T-helper 17 cell (primary cell): ENCODE measurements at regions not wholly inside any gene's neighbourhood (a gene's known extent, or its start where the extent isn't known, plus 50 kb on each side); places are given as distances from the start of the nearest gene placed in this dataset.

Experiments
- ATAC-seq: fragments of 150-1000 bp; cut with Tn5 transposase; 2 replicates; pipeline ENCODE4 v1.10.0; 2021; ENCODE audit warnings: mild to moderate bottlenecking, moderate library complexity
- DNase-seq, 3 donors: peaks; one replicate each; pipeline versions ENCODE4 v3.0.0 to v3.0.0-alpha.2; 2020 to 2021
- H3K9me3 ChIP-seq: one replicate; pipeline ENCODE4 v1.7.0; 2013; ENCODE audit warnings: low read length, mild to moderate bottlenecking; ENCODE audit not compliant: control insufficient read depth, poor library complexity, severe bottlenecking
- H3K27ac Mint-ChIP-seq: one replicate; pipeline ENCODE4 v1.8.0; 2022; ENCODE audit warnings: mild to moderate bottlenecking, moderate library complexity, mixed read lengths
- H3K27me3 Mint-ChIP-seq: one replicate; pipeline ENCODE4 v1.8.0; 2022; ENCODE audit warnings: mixed read lengths
- H3K36me3 Mint-ChIP-seq: one replicate; pipeline ENCODE4 v1.8.0; 2022; ENCODE audit warnings: low read depth, mixed read lengths
- H3K4me1 Mint-ChIP-seq: one replicate; pipeline ENCODE4 v1.8.0; 2022; ENCODE audit warnings: mild to moderate bottlenecking, mixed read lengths
- H3K4me3 Mint-ChIP-seq: one replicate; pipeline ENCODE4 v1.8.0; 2022; ENCODE audit warnings: mild to moderate bottlenecking, moderate library complexity, mixed read lengths

- H3K27ac Mint-ChIP-seq: peak overlapping the region; percentile 68
Measured at GRCh38 chr14:106493962-106494823, 967.8 kb downstream of the TMEM121 start.

GRCh38 chr14:106500571-106500970 is 974.2 kb downstream of the TMEM121 start:
- no peaks in the 10 kb centered on the region for H3K9me3 ChIP-seq
- ATAC-seq: no peak
- Mint-ChIP-seq H3K4me3 (no peak overlapping the region), H3K27ac (no peak overlapping the region), H3K4me1 (peaks cover 12% of the 10 kb centered on the region), H3K36me3 (peaks cover 2% of the 10 kb centered on the region), H3K27me3 (peaks cover 12% of the 10 kb centered on the region)
- no peak for DNase-seq

More at GRCh38 chr14:106493962-106494823, 967.8 kb downstream of the TMEM121 start:
- no peak for DNase-seq
- peak overlapping the region; percentile 81 for H3K4me3 Mint-ChIP-seq
- no peak for ATAC-seq
- peaks cover 5% of the 10 kb centered on the region for H3K27me3 Mint-ChIP-seq
- no peaks in the 10 kb centered on the region for H3K9me3 ChIP-seq
- peaks cover 3% of the 10 kb centered on the region for H3K36me3 Mint-ChIP-seq
- H3K4me1 Mint-ChIP-seq: peaks cover 12% of the 10 kb centered on the region

GRCh38 chr14:106501898-106502297 is 975.5 kb downstream of the TMEM121 start:
- ATAC-seq: no peak
- no peak for DNase-seq
- Mint-ChIP-seq H3K4me1 (peaks cover 21% of the 10 kb centered on the region), H3K36me3 (no peaks in the 10 kb centered on the region), H3K27me3 (peaks cover 12% of the 10 kb centered on the region), H3K27ac (peak overlapping the region; percentile 6), H3K4me3 (no peak overlapping the region)
- H3K9me3 ChIP-seq: no peaks in the 10 kb centered on the region

GRCh38 chr14:106505366-106505765 is 979.0 kb downstream of the TMEM121 start:
- Mint-ChIP-seq H3K36me3 (peaks cover 3% of the 10 kb centered on the region), H3K4me3 (no peak overlapping the region), H3K27me3 (peaks cover 12% of the 10 kb centered on the region), H3K27ac (no peak overlapping the region), H3K4me1 (peaks cover 42% of the 10 kb centered on the region)
- H3K9me3 ChIP-seq: no peaks in the 10 kb centered on the region
- DNase-seq (no peak), ATAC-seq (no peak)

GRCh38 chr14:106506881-106507305 is 980.5 kb downstream of the TMEM121 start:
- DNase-seq (peak in 1 of 3 donors; percentile 34), ATAC-seq (peak; percentile 78)
- Mint-ChIP-seq H3K36me3 (peaks cover 3% of the 10 kb centered on the region), H3K4me3 (peak overlapping the region; percentile 86), H3K4me1 (peaks cover 57% of the 10 kb centered on the region), H3K27me3 (peaks cover 10% of the 10 kb centered on the region), H3K27ac (peak overlapping the region; percentile 94)
- H3K9me3 ChIP-seq: no peaks in the 10 kb centered on the region

GRCh38 chr14:106507354-106507753 is 981.0 kb downstream of the TMEM121 start:
- Mint-ChIP-seq H3K4me3 (peak overlapping the region; percentile 86), H3K36me3 (peaks cover 3% of the 10 kb centered on the region), H3K27me3 (peaks cover 5% of the 10 kb centered on the region), H3K27ac (peak overlapping the region; percentile 94), H3K4me1 (peaks cover 57% of the 10 kb centered on the region)
- DNase-seq: no peak
- no peaks in the 10 kb centered on the region for H3K9me3 ChIP-seq
- ATAC-seq: peak; percentile 61

- H3K36me3 Mint-ChIP-seq: peaks cover 3% of the 10 kb centered on the region
- H3K4me1 Mint-ChIP-seq: peaks cover 66% of the 10 kb centered on the region
- ATAC-seq: no peak
Measured at GRCh38 chr14:106508216-106508615, 981.8 kb downstream of the TMEM121 start.

GRCh38 chr14:106509176-106509575 is 982.8 kb downstream of the TMEM121 start:
- no peak for DNase-seq
- Mint-ChIP-seq H3K36me3 (peaks cover 3% of the 10 kb centered on the region), H3K4me1 (peaks cover 69% of the 10 kb centered on the region), H3K27me3 (no peaks in the 10 kb centered on the region), H3K4me3 (peak overlapping the region; percentile 86), H3K27ac (peak overlapping the region; percentile 94)
- no peak for ATAC-seq
- H3K9me3 ChIP-seq: no peaks in the 10 kb centered on the region

More at GRCh38 chr14:106508216-106508615, 981.8 kb downstream of the TMEM121 start:
- Mint-ChIP-seq H3K27me3 (no peaks in the 10 kb centered on the region), H3K4me3 (peak overlapping the region; percentile 86), H3K27ac (peak overlapping the region; percentile 94)
- H3K9me3 ChIP-seq: no peaks in the 10 kb centered on the region
- no peak for DNase-seq

- Mint-ChIP-seq H3K27me3 (no peaks in the 10 kb centered on the region), H3K4me1 (peaks cover 68% of the 10 kb centered on the region), H3K36me3 (peaks cover 3% of the 10 kb centered on the region), H3K4me3 (no peak overlapping the region), H3K27ac (peak overlapping the region; percentile 94)
- no peaks in the 10 kb centered on the region for H3K9me3 ChIP-seq
- DNase-seq: no peak
- ATAC-seq: no peak
Measured at GRCh38 chr14:106509807-106510206, 983.4 kb downstream of the TMEM121 start.

GRCh38 chr14:106511006-106511799 is 984.8 kb downstream of the TMEM121 start:
- peak overlapping the region; percentile 50 for H3K4me3 Mint-ChIP-seq
- peak overlapping the region; percentile 94 for H3K27ac Mint-ChIP-seq
- no peaks in the 10 kb centered on the region for H3K9me3 ChIP-seq
- no peaks in the 10 kb centered on the region for H3K27me3 Mint-ChIP-seq
- peaks cover 60% of the 10 kb centered on the region for H3K4me1 Mint-ChIP-seq
- DNase-seq: peak in 1 of 3 donors; percentile 26
- H3K36me3 Mint-ChIP-seq: peaks cover 3% of the 10 kb centered on the region
- ATAC-seq: peak; percentile 65

GRCh38 chr14:106511800-106512198 is 985.4 kb downstream of the TMEM121 start:
- Mint-ChIP-seq H3K27ac (peak overlapping the region; percentile 94), H3K4me3 (peak overlapping the region; percentile 50), H3K4me1 (peaks cover 54% of the 10 kb centered on the region), H3K27me3 (no peaks in the 10 kb centered on the region), H3K36me3 (peaks cover 3% of the 10 kb centered on the region)
- DNase-seq (no peak), ATAC-seq (no peak)
- no peaks in the 10 kb centered on the region for H3K9me3 ChIP-seq

GRCh38 chr14:106513302-106513701 is 986.9 kb downstream of the TMEM121 start:
- no peaks in the 10 kb centered on the region for H3K27me3 Mint-ChIP-seq
- ATAC-seq (no peak), DNase-seq (no peak)
- peak overlapping the region; percentile 33 for H3K4me3 Mint-ChIP-seq
- peaks cover 2% of the 10 kb centered on the region for H3K36me3 Mint-ChIP-seq
- no peaks in the 10 kb centered on the region for H3K9me3 ChIP-seq
- H3K27ac Mint-ChIP-seq: peak overlapping the region; percentile 94
- H3K4me1 Mint-ChIP-seq: peaks cover 46% of the 10 kb centered on the region
